ENCODE measurements at regions not wholly inside any gene's neighbourhood (a gene's known extent, or its start where the extent isn't known, plus 50 kb on each side); places are given as distances from the start of the nearest gene placed in this dataset.

DNA sequence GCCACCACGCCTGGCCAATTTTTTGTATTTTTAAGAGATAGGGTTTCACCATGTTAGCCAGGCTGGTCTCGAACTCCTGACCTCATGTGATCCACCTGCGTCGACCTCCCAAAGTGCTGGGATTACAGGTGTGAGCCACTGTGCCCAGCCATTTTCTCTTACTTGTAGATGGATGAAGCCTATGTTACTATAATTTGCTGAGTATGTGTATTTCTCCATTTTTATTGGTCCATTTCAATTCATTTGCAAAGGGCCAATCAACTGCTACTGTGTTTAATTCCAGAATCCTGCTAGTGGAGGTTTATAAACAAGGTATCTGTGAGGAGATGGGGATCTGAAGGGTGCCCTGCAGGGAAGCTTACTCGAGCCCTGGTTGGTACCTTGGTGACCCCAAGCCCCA lies 101.7 kb upstream of the MAX start:
- Histone ChIP-seq H3K27me3 (ENCODE audit: control insufficient read depth, insufficient read depth, low read length) (no peaks in the 10 kb centered on the region), H3K4me3 (ENCODE audit: low read depth, low read length) (no peak overlapping the region), H3K36me3 (ENCODE audit: control insufficient read depth, insufficient read depth, low read length) (no peaks in the 10 kb centered on the region), H3K27ac (ENCODE audit: low read depth, low read length) (no peak overlapping the region), H3K9me3 (ENCODE audit: control insufficient read depth, insufficient read depth, low read length) (no peaks in the 10 kb centered on the region), H3K9ac (ENCODE audit: low read depth, low read length) (no peak overlapping the region), H3K4me1 (ENCODE audit: control insufficient read depth, insufficient read depth, low read length) (0 out of 2 replicates have a peak, but pooled peaks cover 2% of the 10 kb centered on the region)

DNA sequence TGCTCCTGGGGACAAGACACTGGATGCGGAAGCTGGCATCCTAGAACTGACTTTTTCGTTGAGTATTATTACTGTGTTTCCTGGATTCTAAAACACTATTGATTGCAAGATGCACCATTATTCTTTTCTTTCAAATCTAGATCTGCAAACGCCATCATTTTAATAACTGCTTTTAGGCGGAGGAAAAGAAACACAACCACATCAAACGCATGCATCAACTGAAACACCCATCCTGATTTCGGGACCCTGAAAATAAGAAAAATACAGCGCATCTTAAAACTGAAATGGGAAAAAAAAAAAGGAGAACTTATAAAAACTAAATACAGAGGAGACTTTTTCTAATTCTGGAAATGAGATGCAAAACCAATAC lies 103.7 kb upstream of the MAX start:
- no peak overlapping the region for H3K9ac ChIP-seq (ENCODE audit: low read depth, low read length)
- H3K9me3 ChIP-seq (ENCODE audit: control insufficient read depth, insufficient read depth, low read length) = no peaks in the 10 kb centered on the region
- no peak overlapping the region for H3K4me3 ChIP-seq (ENCODE audit: low read depth, low read length)
- no peak overlapping the region for H3K27ac ChIP-seq (ENCODE audit: low read depth, low read length)
- H3K27me3 ChIP-seq (ENCODE audit: control insufficient read depth, insufficient read depth, low read length) = no peaks in the 10 kb centered on the region
- H3K36me3 ChIP-seq (ENCODE audit: control insufficient read depth, insufficient read depth, low read length) = no peaks in the 10 kb centered on the region
- H3K4me1 ChIP-seq (ENCODE audit: control insufficient read depth, insufficient read depth, low read length) = 0 out of 2 replicates have a peak, but pooled peaks cover 2% of the 10 kb centered on the region

DNA sequence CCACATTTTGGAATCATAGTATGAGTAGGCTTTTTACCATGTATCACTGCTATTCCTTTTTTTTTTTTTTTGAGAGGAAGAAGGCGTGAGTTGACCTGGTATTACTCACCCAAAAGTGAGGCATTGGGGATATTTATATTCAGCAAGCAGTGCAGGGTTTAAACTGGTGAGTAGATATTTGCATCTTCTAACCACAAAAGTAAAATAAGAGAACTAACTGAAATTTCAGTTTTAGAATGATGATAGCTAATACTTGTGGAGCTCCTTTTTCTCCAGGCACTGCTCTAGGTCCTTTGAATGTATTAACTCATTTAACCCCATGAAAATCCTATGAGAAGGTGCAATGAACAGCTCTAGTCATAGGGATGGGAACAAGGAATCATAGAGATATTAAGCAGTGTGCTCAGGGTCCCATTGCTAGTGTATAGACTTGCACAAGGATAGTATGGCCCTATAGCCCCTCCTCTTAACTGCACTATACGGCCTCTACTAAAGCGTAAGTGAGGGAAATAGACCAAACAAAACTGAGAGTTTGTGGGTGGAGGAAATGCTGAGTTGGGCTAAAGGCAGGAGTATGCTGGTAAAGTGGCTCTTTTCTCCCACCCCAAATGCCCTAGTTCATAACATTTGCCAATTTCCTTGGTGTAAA lies 104.3 kb upstream of the MAX start:
- 0 out of 2 replicates have a peak, but pooled peaks cover 2% of the 10 kb centered on the region for H3K4me1 ChIP-seq (ENCODE audit: control insufficient read depth, insufficient read depth, low read length)
- no peaks in the 10 kb centered on the region for H3K27me3 ChIP-seq (ENCODE audit: control insufficient read depth, insufficient read depth, low read length)
- no peaks in the 10 kb centered on the region for H3K9me3 ChIP-seq (ENCODE audit: control insufficient read depth, insufficient read depth, low read length)
- H3K27ac ChIP-seq (ENCODE audit: low read depth, low read length) = no peak overlapping the region
- H3K36me3 ChIP-seq (ENCODE audit: control insufficient read depth, insufficient read depth, low read length) = no peaks in the 10 kb centered on the region
- no peak overlapping the region for H3K9ac ChIP-seq (ENCODE audit: low read depth, low read length)
- no peak overlapping the region for H3K4me3 ChIP-seq (ENCODE audit: low read depth, low read length)

DNA sequence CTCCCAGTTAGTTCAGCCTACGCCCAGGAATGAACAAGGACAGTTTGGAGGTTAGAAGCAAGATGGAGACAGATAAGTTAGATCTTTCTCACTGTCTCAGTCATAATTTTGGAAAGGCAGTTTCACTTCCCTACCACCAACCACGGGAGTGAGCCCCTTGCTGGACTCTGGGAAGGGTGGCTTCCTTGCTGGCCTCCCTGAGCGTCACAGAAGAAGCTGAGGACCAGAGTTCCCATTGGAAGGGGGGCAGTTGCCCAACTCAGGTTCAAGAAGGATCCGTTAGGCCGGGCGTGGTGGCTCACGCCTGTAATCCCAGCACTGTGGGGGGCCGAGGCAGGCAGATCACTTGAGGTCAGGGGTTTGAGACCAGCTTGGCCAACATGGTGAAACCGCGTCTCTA lies 106.2 kb upstream of the MAX start:
- H3K9me3 ChIP-seq (ENCODE audit: control insufficient read depth, insufficient read depth, low read length) = no peaks in the 10 kb centered on the region
- no peak overlapping the region for H3K9ac ChIP-seq (ENCODE audit: low read depth, low read length)
- H3K4me3 ChIP-seq (ENCODE audit: low read depth, low read length) = no peak overlapping the region
- H3K27me3 ChIP-seq (ENCODE audit: control insufficient read depth, insufficient read depth, low read length) = no peaks in the 10 kb centered on the region
- H3K36me3 ChIP-seq (ENCODE audit: control insufficient read depth, insufficient read depth, low read length) = no peaks in the 10 kb centered on the region
- H3K4me1 ChIP-seq (ENCODE audit: control insufficient read depth, insufficient read depth, low read length) = peaks cover 9% of the 10 kb centered on the region
- no peak overlapping the region for H3K27ac ChIP-seq (ENCODE audit: low read depth, low read length)

DNA sequence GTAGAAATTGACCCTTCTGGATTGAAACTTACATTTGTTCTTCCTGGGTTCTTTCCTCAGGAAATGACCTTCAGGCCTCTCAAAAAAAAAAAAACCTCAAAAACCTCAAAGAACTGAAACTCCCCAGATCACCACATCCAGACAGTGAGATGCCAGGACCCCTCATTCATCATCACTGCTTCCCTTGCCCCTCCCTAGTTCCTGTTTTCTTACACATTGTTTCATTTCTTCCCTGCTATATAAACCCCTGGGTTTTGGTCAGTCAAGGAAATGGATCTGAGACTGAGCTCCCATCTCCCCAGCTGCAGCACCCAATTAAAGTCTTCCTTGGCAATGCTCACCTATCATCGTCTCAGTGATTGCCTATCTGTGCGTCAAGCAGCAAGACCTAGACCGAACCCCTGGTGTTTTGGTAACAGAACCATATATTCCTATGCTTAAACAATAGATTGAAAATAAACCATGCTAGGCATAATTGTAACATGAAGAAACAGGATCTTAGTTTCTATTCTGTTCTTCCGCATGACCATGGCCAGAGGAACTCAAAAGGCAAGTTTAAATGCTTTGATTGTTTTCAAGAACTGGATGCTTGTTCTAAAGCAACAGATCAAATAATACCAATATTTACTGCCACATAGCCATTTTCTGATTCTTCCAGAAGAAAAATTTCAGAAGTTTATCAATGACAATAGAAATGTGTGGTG lies 108.0 kb upstream of the MAX start:
- H3K9me3 ChIP-seq (ENCODE audit: control insufficient read depth, insufficient read depth, low read length) = no peaks in the 10 kb centered on the region
- no peak overlapping the region for H3K9ac ChIP-seq (ENCODE audit: low read depth, low read length)
- no peaks in the 10 kb centered on the region for H3K27me3 ChIP-seq (ENCODE audit: control insufficient read depth, insufficient read depth, low read length)
- no peaks in the 10 kb centered on the region for H3K36me3 ChIP-seq (ENCODE audit: control insufficient read depth, insufficient read depth, low read length)
- peaks cover 7% of the 10 kb centered on the region for H3K4me1 ChIP-seq (ENCODE audit: control insufficient read depth, insufficient read depth, low read length)
- no peak overlapping the region for H3K27ac ChIP-seq (ENCODE audit: low read depth, low read length)
- H3K4me3 ChIP-seq (ENCODE audit: low read depth, low read length) = no peak overlapping the region

DNA sequence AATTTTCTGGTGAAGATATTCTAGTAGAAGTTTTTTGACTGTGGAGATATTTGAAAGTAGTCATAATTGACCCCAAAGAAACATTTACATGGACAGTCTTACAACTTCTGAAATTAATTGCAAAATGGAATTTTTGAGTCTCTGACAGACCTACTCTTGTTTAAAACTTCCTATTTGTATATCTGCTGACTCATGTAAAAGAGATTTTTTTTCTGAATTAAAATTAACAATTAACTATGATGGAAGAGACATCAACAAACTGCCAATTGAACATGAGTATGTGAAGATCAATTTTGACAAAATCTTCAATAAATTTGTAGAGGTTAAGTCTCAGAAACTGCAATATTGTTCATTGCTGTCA lies 108.5 kb upstream of the MAX start:
- Histone ChIP-seq H3K36me3 (ENCODE audit: control insufficient read depth, insufficient read depth, low read length) (no peaks in the 10 kb centered on the region), H3K4me3 (ENCODE audit: low read depth, low read length) (no peak overlapping the region), H3K4me1 (ENCODE audit: control insufficient read depth, insufficient read depth, low read length) (peaks cover 7% of the 10 kb centered on the region), H3K9me3 (ENCODE audit: control insufficient read depth, insufficient read depth, low read length) (no peaks in the 10 kb centered on the region), H3K27ac (ENCODE audit: low read depth, low read length) (no peak overlapping the region), H3K27me3 (ENCODE audit: control insufficient read depth, insufficient read depth, low read length) (no peaks in the 10 kb centered on the region), H3K9ac (ENCODE audit: low read depth, low read length) (no peak overlapping the region)

DNA sequence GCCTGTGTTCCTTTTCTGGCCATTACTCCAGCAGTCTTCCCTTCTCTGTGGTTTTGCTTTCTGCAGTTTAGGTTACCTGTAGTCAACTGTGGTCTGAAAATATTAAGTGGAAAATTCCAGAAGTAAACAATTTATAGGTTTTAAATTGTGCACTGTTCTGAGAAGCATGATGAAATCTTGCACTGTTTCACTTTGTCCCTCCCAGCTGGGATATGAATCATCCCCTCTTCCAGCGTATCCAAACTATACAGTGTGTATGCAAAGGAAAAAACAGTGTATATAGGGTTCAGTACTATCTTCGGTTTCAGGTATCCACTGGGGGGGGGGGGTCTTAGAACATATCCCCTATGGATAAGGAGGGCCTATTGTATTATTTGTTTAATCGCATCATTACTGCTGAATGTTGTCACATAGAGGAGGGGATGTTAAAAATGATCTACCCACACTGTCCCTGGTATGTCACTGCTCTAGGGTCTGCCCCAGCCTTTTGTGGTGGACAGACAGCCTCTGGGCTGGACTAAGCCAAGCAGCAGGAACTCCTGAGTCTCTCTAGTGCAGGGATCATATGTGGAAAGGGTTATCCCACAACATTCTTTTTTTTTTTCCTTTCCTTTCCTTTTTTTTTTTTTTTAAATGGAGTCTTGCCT lies 109.1 kb upstream of the MAX start:
- no peaks in the 10 kb centered on the region for H3K36me3 ChIP-seq (ENCODE audit: control insufficient read depth, insufficient read depth, low read length)
- peaks cover 7% of the 10 kb centered on the region for H3K4me1 ChIP-seq (ENCODE audit: control insufficient read depth, insufficient read depth, low read length)
- H3K27ac ChIP-seq (ENCODE audit: low read depth, low read length) = no peak overlapping the region
- no peaks in the 10 kb centered on the region for H3K9me3 ChIP-seq (ENCODE audit: control insufficient read depth, insufficient read depth, low read length)
- H3K27me3 ChIP-seq (ENCODE audit: control insufficient read depth, insufficient read depth, low read length) = no peaks in the 10 kb centered on the region
- no peak overlapping the region for H3K9ac ChIP-seq (ENCODE audit: low read depth, low read length)
- H3K4me3 ChIP-seq (ENCODE audit: low read depth, low read length) = no peak overlapping the region

DNA sequence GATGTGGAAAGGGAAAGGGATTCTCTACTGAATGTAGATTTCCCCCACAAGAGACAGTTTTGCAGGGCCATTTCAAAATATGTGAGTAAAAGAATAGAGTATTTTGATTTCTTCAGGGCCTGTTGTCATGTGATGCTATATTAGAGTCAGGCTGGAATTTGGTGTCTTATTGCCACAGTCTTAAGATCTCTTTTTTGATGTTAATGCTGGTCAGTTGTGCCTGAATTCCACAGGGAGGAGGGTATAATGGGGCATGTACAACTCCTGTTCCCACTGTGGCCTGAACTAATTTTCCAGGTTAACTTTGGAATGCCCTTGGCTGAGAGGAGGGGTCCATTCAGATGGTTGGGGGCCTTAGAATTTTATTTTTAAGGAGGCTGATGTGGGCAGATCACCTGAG lies 111.0 kb upstream of the MAX start:
- H3K27me3 ChIP-seq (ENCODE audit: control insufficient read depth, insufficient read depth, low read length) = no peaks in the 10 kb centered on the region
- no peak overlapping the region for H3K9ac ChIP-seq (ENCODE audit: low read depth, low read length)

DNA sequence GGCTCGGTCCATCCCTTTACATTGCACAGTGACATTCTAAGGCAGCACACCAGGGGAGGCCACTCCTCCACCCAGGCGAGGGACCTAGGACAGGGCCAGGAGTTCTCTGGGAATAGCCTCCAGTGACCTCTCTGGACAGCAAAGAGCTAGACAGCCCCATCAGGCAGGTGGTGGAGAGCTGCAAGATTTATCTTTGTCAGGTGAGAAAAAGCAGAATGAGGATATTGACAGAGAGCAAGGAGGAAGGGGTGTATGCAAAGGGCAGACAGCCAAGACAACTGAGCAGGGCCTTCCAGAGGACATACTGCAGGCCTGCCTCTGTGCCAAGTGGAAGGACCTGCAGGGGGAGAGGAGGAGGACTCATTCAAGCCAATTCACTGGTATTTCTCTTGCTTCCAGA lies 112.4 kb upstream of the MAX start:
- Histone ChIP-seq H3K4me3 (ENCODE audit: low read depth, low read length) (no peak overlapping the region), H3K4me1 (ENCODE audit: control insufficient read depth, insufficient read depth, low read length) (peaks cover 7% of the 10 kb centered on the region), H3K27ac (ENCODE audit: low read depth, low read length) (no peak overlapping the region), H3K9ac (ENCODE audit: low read depth, low read length) (no peak overlapping the region), H3K27me3 (ENCODE audit: control insufficient read depth, insufficient read depth, low read length) (no peaks in the 10 kb centered on the region), H3K9me3 (ENCODE audit: control insufficient read depth, insufficient read depth, low read length) (no peaks in the 10 kb centered on the region), H3K36me3 (ENCODE audit: control insufficient read depth, insufficient read depth, low read length) (no peaks in the 10 kb centered on the region)

More for the DNA sequence above, 111.0 kb upstream of the MAX start:
- H3K9me3 ChIP-seq (ENCODE audit: control insufficient read depth, insufficient read depth, low read length) = no peaks in the 10 kb centered on the region
- H3K27ac ChIP-seq (ENCODE audit: low read depth, low read length) = peak overlapping the region; percentile 2
- no peaks in the 10 kb centered on the region for H3K36me3 ChIP-seq (ENCODE audit: control insufficient read depth, insufficient read depth, low read length)
- H3K4me3 ChIP-seq (ENCODE audit: low read depth, low read length) = no peak overlapping the region
- peaks cover 7% of the 10 kb centered on the region for H3K4me1 ChIP-seq (ENCODE audit: control insufficient read depth, insufficient read depth, low read length)

DNA sequence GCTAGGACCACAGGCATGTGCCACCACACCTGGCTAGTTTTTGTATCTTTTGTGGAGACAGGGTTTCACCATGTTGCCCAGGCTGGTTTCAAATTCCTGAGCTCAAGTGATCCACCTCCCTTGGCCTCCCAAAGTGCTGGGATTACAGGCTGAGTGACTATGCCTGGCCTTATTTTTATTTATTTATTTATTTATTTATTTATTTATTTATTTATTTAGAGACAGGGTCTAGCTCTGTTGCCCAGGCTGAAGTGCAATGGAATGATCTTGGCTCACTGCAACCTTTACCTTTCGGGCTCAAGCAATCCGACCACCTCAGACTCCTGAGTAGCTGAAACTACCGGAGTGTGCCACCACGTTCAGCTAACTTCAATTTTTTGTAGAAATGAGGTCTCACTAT lies 117.0 kb upstream of the MAX start:
- no peaks in the 10 kb centered on the region for H3K36me3 ChIP-seq (ENCODE audit: control insufficient read depth, insufficient read depth, low read length)
- no peak overlapping the region for H3K4me3 ChIP-seq (ENCODE audit: low read depth, low read length)
- no peak overlapping the region for H3K9ac ChIP-seq (ENCODE audit: low read depth, low read length)
- H3K27ac ChIP-seq (ENCODE audit: low read depth, low read length) = no peak overlapping the region
- H3K27me3 ChIP-seq (ENCODE audit: control insufficient read depth, insufficient read depth, low read length) = no peaks in the 10 kb centered on the region
- no peaks in the 10 kb centered on the region for H3K9me3 ChIP-seq (ENCODE audit: control insufficient read depth, insufficient read depth, low read length)
- peaks cover 7% of the 10 kb centered on the region for H3K4me1 ChIP-seq (ENCODE audit: control insufficient read depth, insufficient read depth, low read length)

DNA sequence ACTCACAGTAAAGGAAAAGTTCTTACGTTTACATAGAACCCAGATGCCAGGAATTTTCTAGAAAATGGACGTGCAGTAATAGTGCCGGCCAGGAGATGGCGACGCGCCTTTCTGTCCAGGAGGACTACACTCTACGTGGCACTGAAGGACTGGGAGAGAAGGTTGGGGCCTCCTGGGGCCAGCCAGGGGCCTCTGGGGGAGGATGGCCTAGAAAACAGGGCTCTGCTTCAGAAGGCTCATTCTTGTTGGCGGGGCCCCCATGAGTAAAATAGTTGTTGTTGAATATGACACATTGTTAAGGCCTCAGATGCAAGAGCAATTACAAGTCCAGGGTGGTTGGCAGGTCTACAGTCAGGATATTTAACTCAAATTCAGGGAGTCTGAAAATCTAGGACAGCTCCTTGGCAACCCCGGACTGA lies 120.1 kb upstream of the MAX start:
- no peaks in the 10 kb centered on the region for H3K9me3 ChIP-seq (ENCODE audit: control insufficient read depth, insufficient read depth, low read length)
- peaks cover 34% of the 10 kb centered on the region for H3K4me1 ChIP-seq (ENCODE audit: control insufficient read depth, insufficient read depth, low read length)
- no peaks in the 10 kb centered on the region for H3K27me3 ChIP-seq (ENCODE audit: control insufficient read depth, insufficient read depth, low read length)
- H3K27ac ChIP-seq (ENCODE audit: low read depth, low read length) = no peak overlapping the region
- no peak overlapping the region for H3K9ac ChIP-seq (ENCODE audit: low read depth, low read length)
- no peak overlapping the region for H3K4me3 ChIP-seq (ENCODE audit: low read depth, low read length)
- H3K36me3 ChIP-seq (ENCODE audit: control insufficient read depth, insufficient read depth, low read length) = no peaks in the 10 kb centered on the region

Data from HUES48 (cell line).